ENCODE measurements at regions not wholly inside any gene's neighbourhood (a gene's known extent, or its start where the extent isn't known, plus 50 kb on each side); places are given as distances from the start of the nearest gene placed in this dataset.

- TF ChIP-seq, protein P1, sequence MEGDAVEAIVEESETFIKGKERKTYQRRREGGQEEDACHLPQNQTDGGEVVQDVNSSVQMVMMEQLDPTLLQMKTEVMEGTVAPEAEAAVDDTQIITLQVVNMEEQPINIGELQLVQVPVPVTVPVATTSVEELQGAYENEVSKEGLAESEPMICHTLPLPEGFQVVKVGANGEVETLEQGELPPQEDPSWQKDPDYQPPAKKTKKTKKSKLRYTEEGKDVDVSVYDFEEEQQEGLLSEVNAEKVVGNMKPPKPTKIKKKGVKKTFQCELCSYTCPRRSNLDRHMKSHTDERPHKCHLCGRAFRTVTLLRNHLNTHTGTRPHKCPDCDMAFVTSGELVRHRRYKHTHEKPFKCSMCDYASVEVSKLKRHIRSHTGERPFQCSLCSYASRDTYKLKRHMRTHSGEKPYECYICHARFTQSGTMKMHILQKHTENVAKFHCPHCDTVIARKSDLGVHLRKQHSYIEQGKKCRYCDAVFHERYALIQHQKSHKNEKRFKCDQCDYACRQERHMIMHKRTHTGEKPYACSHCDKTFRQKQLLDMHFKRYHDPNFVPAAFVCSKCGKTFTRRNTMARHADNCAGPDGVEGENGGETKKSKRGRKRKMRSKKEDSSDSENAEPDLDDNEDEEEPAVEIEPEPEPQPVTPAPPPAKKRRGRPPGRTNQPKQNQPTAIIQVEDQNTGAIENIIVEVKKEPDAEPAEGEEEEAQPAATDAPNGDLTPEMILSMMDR (IDR thresholded peaks at IDR 0.05; ENCODE audit: low read length) = no peak
- no peak for TF ChIP-seq EZH2 (IDR thresholded peaks at IDR 0.05; ENCODE audit: borderline replicate concordance, low read length)
Measured at GRCh38 chr9:90408659-90409058, 234.0 kb downstream of the DIRAS2 start.

Data from OCI-LY1 (cell line).